PC-3 (cell line): ENCODE measurements at regions not wholly inside any gene's neighbourhood (a gene's known extent, or its start where the extent isn't known, plus 50 kb on each side); places are given as distances from the start of the nearest gene placed in this dataset.

Experiments used
- ATAC-seq: fragments of 200-7000 bp; cut with Tn5 transposase; 2 replicates; pipeline ENCODE4 v1.9.1; 2020; ENCODE audit warnings: mild to moderate bottlenecking, moderate library complexity
- BruUV-seq: library from RNA; stranded (reverse); fragments of 400-500 nt; replicated peaks from 2 replicates; lab custom pipeline; 2021; lab: Mats Ljungman, UMichigan
- CTCF ChIA-PET: fragments of 300-600 bp; sonication (Branson Sonifier 250); formaldehyde crosslinking; loops from one replicate; lab custom pipeline; 2022; ENCODE audit warnings: antibody characterized with exemption; lab: Charles Lee
- POLR2A ChIA-PET: fragments of 300-600 bp; sonication (Branson Sonifier 250); formaldehyde crosslinking; loops from one replicate; lab custom pipeline; 2022; ENCODE audit warnings: antibody characterized with exemption; ENCODE audit not compliant: unreplicated experiment; lab: Charles Lee
- DNase-seq: peaks from one replicate; pipeline ENCODE4 v3.0.0-alpha.2; 2015
- H2AFZ ChIP-seq: fragments of 300-600 bp; sonication (generic); 2 replicates; pipeline ENCODE4 v1.6.0; 2016; ENCODE audit warnings: antibody characterized with exemption, low read length
- H3F3A ChIP-seq: fragments of 300-600 bp; sonication (generic); one replicate; pipeline ENCODE4 v1.6.0; 2017; ENCODE audit warnings: antibody characterized with exemption, low read length, control low read depth, mild to moderate bottlenecking; ENCODE audit not compliant: unreplicated experiment
- H3K27ac ChIP-seq: fragments of 300-600 bp; sonication (generic); 2 replicates; pipeline ENCODE4 v1.5.1; 2016; ENCODE audit warnings: mild to moderate bottlenecking, low read length
- H3K27me3 ChIP-seq: fragments of 300-600 bp; sonication (generic); 2 replicates; pipeline ENCODE4 v1.6.1; 2016; ENCODE audit warnings: low read length, mixed read lengths
- H3K36me3 ChIP-seq: fragments of 300-600 bp; sonication (generic); 2 replicates; pipeline ENCODE4 v1.6.1; 2016; ENCODE audit warnings: low read depth, mixed run types, low read length, mixed read lengths
- H3K4me1 ChIP-seq: fragments of 300-600 bp; sonication (generic); 2 replicates; pipeline ENCODE4 v1.5.1; 2016; ENCODE audit warnings: low read length; ENCODE audit not compliant: insufficient read depth
- H3K4me2 ChIP-seq: fragments of 300-600 bp; sonication (generic); 2 replicates; pipeline ENCODE4 v1.6.0; 2016; ENCODE audit warnings: low read length
- H3K4me3 ChIP-seq: fragments of 300-600 bp; sonication (generic); 2 replicates; pipeline ENCODE4 v1.5.1; 2016; ENCODE audit warnings: mild to moderate bottlenecking, low read length, mixed read lengths
- H3K79me2 ChIP-seq: fragments of 300-600 bp; sonication (generic); 2 replicates; pipeline ENCODE4 v1.6.1; 2017; ENCODE audit warnings: low read length, mixed read lengths
- H3K9ac ChIP-seq: fragments of 300-600 bp; sonication (generic); 2 replicates; pipeline ENCODE4 v1.6.0; 2016; ENCODE audit warnings: mild to moderate bottlenecking, low read length
- H3K9me2 ChIP-seq: fragments of 300-600 bp; sonication (generic); replicated peaks from 2 replicates; pipeline ENCODE4 v1.6.1; 2016; ENCODE audit warnings: mixed run types, low read length, mixed read lengths
- H3K9me3 ChIP-seq: fragments of 300-600 bp; sonication (generic); 2 replicates; pipeline ENCODE4 v1.6.1; 2016; ENCODE audit warnings: low read length, mixed read lengths
- H4K20me1 ChIP-seq: fragments of 300-600 bp; sonication (generic); 2 replicates; pipeline ENCODE4 v1.6.1; 2016; ENCODE audit warnings: low read length, mixed read lengths
- EZH2 ChIP-seq: fragments of 300-600 bp; sonication (generic); IDR thresholded peaks from one replicate; pipeline ENCODE4 v1.6.1; 2017; ENCODE audit warnings: antibody characterized with exemption, mild to moderate bottlenecking, low read length; ENCODE audit not compliant: unreplicated experiment
- EZH2phosphoT487 ChIP-seq: fragments of 300-600 bp; sonication (generic); IDR thresholded peaks from 2 replicates; pipeline ENCODE4 v1.6.1; 2018; ENCODE audit warnings: mild to moderate bottlenecking, antibody characterized with exemption, low read length, borderline replicate concordance
- intact Hi-C: fragments of 100-400 bp; cut with micrococcal nuclease; formaldehyde crosslinking; loops from 2 replicates; pipeline ENCODE4 v1.9.0; 2023
- TF ChIP-seq, protein P1 (sequence below): fragments of 300-600 bp; sonication (generic); conservative IDR thresholded peaks from 2 replicates; pipeline ENCODE4 v1.5.1; 2017; ENCODE audit warnings: antibody characterized with exemption, low read depth, mild to moderate bottlenecking, low read length

DNA sequence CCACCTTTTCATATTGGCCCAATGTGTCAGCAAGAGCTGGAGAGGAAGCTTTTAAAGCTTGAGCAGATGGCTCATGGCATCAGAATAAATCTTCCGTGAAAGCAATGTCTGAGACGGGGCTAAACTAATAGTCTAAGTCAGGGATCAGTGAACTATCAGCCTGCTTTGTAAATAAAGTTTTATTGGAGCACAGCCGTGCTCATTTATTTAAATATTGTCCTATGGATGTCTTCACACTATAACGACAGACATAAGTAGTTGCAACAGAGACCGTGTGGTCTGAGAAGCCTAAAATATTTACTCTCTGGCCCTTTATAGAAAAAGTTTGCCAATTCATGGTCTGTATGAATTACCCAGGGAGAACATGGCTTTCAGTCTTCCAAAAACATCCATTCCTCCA is 85.6 kb upstream of the SLC44A1 start:
- no peak overlapping the region for H3K27ac ChIP-seq
- H3K9ac ChIP-seq = no peak overlapping the region
- intact Hi-C loops = loop anchor here (1.0 kb wide), 2 partner anchors 86 to 256 kb away; no protein-coding TSS in a partner anchor
- H2AFZ ChIP-seq = no peak overlapping the region
- ChIA-PET POLR2A (no interaction called here), CTCF (interaction anchor here (0.7 kb wide), 1 partner anchor 30 kb away, joined by 5 read pairs; no protein-coding TSS in a partner anchor)
- no peaks in the 10 kb centered on the region for H3K79me2 ChIP-seq
- no peak overlapping the region for H3K4me3 ChIP-seq
- no peaks in the 10 kb centered on the region for H3K27me3 ChIP-seq
- DNase-seq (no peak), ATAC-seq (no peak)
- BruUV-seq = no TSS peak
- H3K9me2 ChIP-seq = no peaks in the 10 kb centered on the region
- H3K4me1 ChIP-seq = peaks cover 7% of the 10 kb centered on the region
- no peaks in the 10 kb centered on the region for H4K20me1 ChIP-seq
- TF ChIP-seq, protein P1, sequence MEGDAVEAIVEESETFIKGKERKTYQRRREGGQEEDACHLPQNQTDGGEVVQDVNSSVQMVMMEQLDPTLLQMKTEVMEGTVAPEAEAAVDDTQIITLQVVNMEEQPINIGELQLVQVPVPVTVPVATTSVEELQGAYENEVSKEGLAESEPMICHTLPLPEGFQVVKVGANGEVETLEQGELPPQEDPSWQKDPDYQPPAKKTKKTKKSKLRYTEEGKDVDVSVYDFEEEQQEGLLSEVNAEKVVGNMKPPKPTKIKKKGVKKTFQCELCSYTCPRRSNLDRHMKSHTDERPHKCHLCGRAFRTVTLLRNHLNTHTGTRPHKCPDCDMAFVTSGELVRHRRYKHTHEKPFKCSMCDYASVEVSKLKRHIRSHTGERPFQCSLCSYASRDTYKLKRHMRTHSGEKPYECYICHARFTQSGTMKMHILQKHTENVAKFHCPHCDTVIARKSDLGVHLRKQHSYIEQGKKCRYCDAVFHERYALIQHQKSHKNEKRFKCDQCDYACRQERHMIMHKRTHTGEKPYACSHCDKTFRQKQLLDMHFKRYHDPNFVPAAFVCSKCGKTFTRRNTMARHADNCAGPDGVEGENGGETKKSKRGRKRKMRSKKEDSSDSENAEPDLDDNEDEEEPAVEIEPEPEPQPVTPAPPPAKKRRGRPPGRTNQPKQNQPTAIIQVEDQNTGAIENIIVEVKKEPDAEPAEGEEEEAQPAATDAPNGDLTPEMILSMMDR = no peak
- TF ChIP-seq EZH2phosphoT487 = no peak
- TF ChIP-seq EZH2 = no peak
- no peaks in the 10 kb centered on the region for H3K36me3 ChIP-seq
- no peaks in the 10 kb centered on the region for H3F3A ChIP-seq
- H3K4me2 ChIP-seq = no peak overlapping the region
- H3K9me3 ChIP-seq = no peaks in the 10 kb centered on the region

DNA sequence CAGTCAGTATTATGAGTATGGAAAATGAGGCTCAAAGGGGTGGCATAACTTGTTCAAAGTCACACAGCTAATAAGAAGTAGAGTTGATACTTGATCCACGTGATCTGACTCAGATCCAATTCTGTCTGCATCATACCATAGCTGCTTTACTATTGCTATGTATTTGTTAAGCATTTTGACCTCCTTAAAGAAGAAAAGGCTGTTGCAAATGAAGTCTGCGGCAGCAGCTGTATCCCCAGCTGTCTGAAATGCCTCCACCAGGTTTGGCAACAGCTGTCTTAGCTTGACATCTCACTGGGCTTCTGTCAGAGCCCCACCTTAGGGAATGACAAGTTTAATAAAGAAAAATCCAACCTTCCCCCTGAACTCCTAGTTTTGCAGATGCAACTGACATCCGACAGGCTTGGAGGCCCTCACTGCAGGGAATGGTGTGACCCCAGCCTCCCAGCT is 75.6 kb upstream of the SLC44A1 start:
- BruUV-seq = no TSS peak
- DNase-seq = no peak
- Histone ChIP-seq H2AFZ (no peak overlapping the region), H3K27me3 (no peaks in the 10 kb centered on the region), H3K4me2 (no peak overlapping the region), H3K4me3 (no peak overlapping the region), H3K9me3 (no peaks in the 10 kb centered on the region), H3F3A (no peaks in the 10 kb centered on the region), H3K27ac (no peak overlapping the region), H4K20me1 (no peaks in the 10 kb centered on the region), H3K9ac (no peak overlapping the region), H3K79me2 (no peaks in the 10 kb centered on the region), H3K9me2 (no peaks in the 10 kb centered on the region), H3K36me3 (no peaks in the 10 kb centered on the region), H3K4me1 (no peaks in the 10 kb centered on the region)
- CTCF ChIA-PET = no interaction called here
- ATAC-seq = no peak
- POLR2A ChIA-PET = interaction anchor here (0.5 kb wide), 1 partner anchor 249 kb away, joined by 8 read pairs; no protein-coding TSS in a partner anchor
- no peak for TF ChIP-seq EZH2
- TF ChIP-seq, protein P1 = no peak
- no peak for TF ChIP-seq EZH2phosphoT487
- intact Hi-C loops = no loop called here

DNA sequence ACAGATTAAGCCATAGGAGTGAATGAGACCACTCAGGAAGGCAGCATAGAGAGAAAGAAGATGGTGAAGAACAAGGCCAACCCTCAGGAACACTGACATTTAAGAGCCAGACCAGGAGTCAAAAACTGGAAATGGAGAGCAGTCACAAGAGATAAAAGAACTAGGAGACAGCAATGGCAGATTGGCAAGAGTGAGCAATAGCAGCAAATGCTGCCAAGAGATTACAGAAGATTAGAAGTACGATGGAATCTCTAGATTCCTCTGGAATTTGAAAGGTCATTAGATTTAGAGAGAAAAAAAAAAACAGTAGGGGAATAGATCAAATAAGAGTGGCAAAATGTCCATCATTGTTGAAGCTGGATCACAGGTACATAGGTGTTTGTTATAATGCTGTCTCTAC is 73.4 kb upstream of the SLC44A1 start:
- no peaks in the 10 kb centered on the region for H4K20me1 ChIP-seq
- H2AFZ ChIP-seq = no peak overlapping the region
- no peak overlapping the region for H3K4me2 ChIP-seq
- H3K9me2 ChIP-seq = no peaks in the 10 kb centered on the region
- BruUV-seq = no TSS peak
- ATAC-seq (no peak), DNase-seq (no peak)
- H3K27me3 ChIP-seq = no peaks in the 10 kb centered on the region
- no peaks in the 10 kb centered on the region for H3K4me1 ChIP-seq
- H3K36me3 ChIP-seq = no peaks in the 10 kb centered on the region
- no peak overlapping the region for H3K27ac ChIP-seq
- intact Hi-C loops = no loop called here
- no peaks in the 10 kb centered on the region for H3K79me2 ChIP-seq
- no peak overlapping the region for H3K9ac ChIP-seq
- ChIA-PET POLR2A (no interaction called here), CTCF (no interaction called here)
- TF ChIP-seq EZH2 = no peak
- TF ChIP-seq EZH2phosphoT487 = no peak
- no peaks in the 10 kb centered on the region for H3K9me3 ChIP-seq
- no peak overlapping the region for H3K4me3 ChIP-seq
- no peaks in the 10 kb centered on the region for H3F3A ChIP-seq
